WTC11 (cell line): ENCODE measurements at regions not wholly inside any gene's neighbourhood (a gene's known extent, or its start where the extent isn't known, plus 50 kb on each side); places are given as distances from the start of the nearest gene placed in this dataset.

Source experiments
- ATAC-seq: fragments of 200-7000 bp; cut with Tn5 transposase; 2 replicates; pipeline ENCODE4 v1.10.0; 2021; ENCODE audit warnings: mild to moderate bottlenecking, moderate library complexity
- CTCF ChIA-PET: fragments of 300-600 bp; sonication (Branson Sonifier 250); formaldehyde crosslinking; loops from one replicate; lab custom pipeline; 2021; ENCODE audit warnings: antibody characterized with exemption; lab: Charles Lee
- POLR2A ChIA-PET: fragments of 350-600 bp; sonication (Branson Sonifier 250); formaldehyde crosslinking; loops from one replicate; lab custom pipeline; 2021; ENCODE audit warnings: antibody characterized with exemption; lab: Charles Lee
- DNase-seq: peaks from one replicate; pipeline ENCODE4 v3.0.0; 2021; ENCODE audit warnings: low spot score
- H3K27ac Mint-ChIP-seq: 2 replicates; pipeline ENCODE4 v1.8.0; 2021; ENCODE audit warnings: mixed read lengths
- H3K27me3 Mint-ChIP-seq: 2 replicates; pipeline ENCODE4 v1.8.0; 2021; ENCODE audit warnings: low read depth, mild to moderate bottlenecking, moderate library complexity, mixed read lengths
- H3K36me3 Mint-ChIP-seq: 2 replicates; pipeline ENCODE4 v1.8.0; 2021; ENCODE audit warnings: mixed read lengths
- H3K4me1 Mint-ChIP-seq: 2 replicates; pipeline ENCODE4 v1.8.0; 2022; ENCODE audit warnings: mixed read lengths
- H3K4me3 Mint-ChIP-seq: 2 replicates; pipeline ENCODE4 v1.8.0; 2021; ENCODE audit warnings: mild to moderate bottlenecking, moderate library complexity, mixed read lengths
- H3K9me3 Mint-ChIP-seq: 2 replicates; pipeline ENCODE4 v1.8.0; 2021; ENCODE audit warnings: mixed read lengths
- E2F4 ChIP-seq: sonication (generic); formaldehyde crosslinking; IDR thresholded peaks from 2 replicates; pipeline ENCODE4 v1.8.1; 2022; ENCODE audit warnings: low read depth, mild to moderate bottlenecking, moderate library complexity, missing genetic modification reagents, borderline replicate concordance
- ESRRA ChIP-seq: sonication (generic); formaldehyde crosslinking; IDR thresholded peaks from 2 replicates; pipeline ENCODE4 v1.8.1; 2022; ENCODE audit warnings: mild to moderate bottlenecking, missing genetic modification reagents, borderline replicate concordance
- FOXJ3 ChIP-seq: sonication (generic); formaldehyde crosslinking; IDR thresholded peaks from 2 replicates; pipeline ENCODE4 v1.9.0; 2021; ENCODE audit warnings: missing genetic modification reagents, mild to moderate bottlenecking, borderline replicate concordance
- FOXK1 ChIP-seq: sonication (generic); formaldehyde crosslinking; IDR thresholded peaks from 2 replicates; pipeline ENCODE4 v1.8.0; 2022; ENCODE audit warnings: mild to moderate bottlenecking, moderate library complexity, missing genetic modification reagents
- FOXP1 ChIP-seq: sonication (generic); formaldehyde crosslinking; IDR thresholded peaks from 2 replicates; pipeline ENCODE4 v1.8.0; 2022; ENCODE audit warnings: missing genetic modification reagents, mild to moderate bottlenecking, moderate library complexity, borderline replicate concordance
- GABPB1 ChIP-seq: sonication (generic); formaldehyde crosslinking; IDR thresholded peaks from 2 replicates; pipeline ENCODE4 v1.8.1; 2023; ENCODE audit warnings: mild to moderate bottlenecking, missing genetic modification reagents
- KAT7 ChIP-seq: sonication (generic); formaldehyde crosslinking; IDR thresholded peaks from 2 replicates; pipeline ENCODE4 v1.8.1; 2023; ENCODE audit warnings: missing genetic modification reagents, mild to moderate bottlenecking, borderline replicate concordance
- MLX ChIP-seq: sonication (generic); formaldehyde crosslinking; IDR thresholded peaks from 2 replicates; pipeline ENCODE4 v1.8.1; 2023; ENCODE audit warnings: mild to moderate bottlenecking, missing genetic modification reagents, moderate library complexity
- NFATC4 ChIP-seq: fragments of 250-450 bp; sonication (Bioruptor Pico); IDR thresholded peaks from 2 replicates; pipeline ENCODE4 v1.9.0; 2021; ENCODE audit warnings: mild to moderate bottlenecking
- NFYB ChIP-seq: sonication (generic); formaldehyde crosslinking; conservative IDR thresholded peaks from 2 replicates; pipeline ENCODE4 v1.8.0; 2022; ENCODE audit warnings: low read depth, missing genetic modification reagents
- NR3C1 ChIP-seq: sonication (generic); formaldehyde crosslinking; conservative IDR thresholded peaks from 2 replicates; pipeline ENCODE4 v1.8.1; 2023; ENCODE audit warnings: low read depth, mild to moderate bottlenecking, missing genetic modification reagents
- PRDM15 ChIP-seq: sonication (generic); formaldehyde crosslinking; IDR thresholded peaks from 2 replicates; pipeline ENCODE4 v1.8.0; 2022; ENCODE audit warnings: missing genetic modification reagents
- RELA ChIP-seq: sonication (generic); formaldehyde crosslinking; IDR thresholded peaks from 2 replicates; pipeline ENCODE4 v1.8.1; 2022; ENCODE audit warnings: missing genetic modification reagents, mild to moderate bottlenecking, borderline replicate concordance
- RORB ChIP-seq: fragments of 250-450 bp; sonication (Bioruptor Pico); IDR thresholded peaks from 2 replicates; pipeline ENCODE4 v1.9.0; 2021; ENCODE audit warnings: mild to moderate bottlenecking
- SMAD4 ChIP-seq: sonication (generic); formaldehyde crosslinking; IDR thresholded peaks from 2 replicates; pipeline ENCODE4 v1.8.0; 2022; ENCODE audit warnings: mild to moderate bottlenecking, missing genetic modification reagents
- STAT6 ChIP-seq: sonication (generic); formaldehyde crosslinking; conservative IDR thresholded peaks from 2 replicates; pipeline ENCODE4 v1.8.1; 2023; ENCODE audit warnings: mild to moderate bottlenecking, low read depth, missing genetic modification reagents, moderate library complexity
- TCF7 ChIP-seq: sonication (generic); formaldehyde crosslinking; IDR thresholded peaks from 2 replicates; pipeline ENCODE4 v1.8.0; 2022; ENCODE audit warnings: mild to moderate bottlenecking, low read depth, missing genetic modification reagents, moderate library complexity
- ZBTB21 ChIP-seq: sonication (generic); formaldehyde crosslinking; IDR thresholded peaks from 2 replicates; pipeline ENCODE4 v1.8.1; 2023; ENCODE audit warnings: mild to moderate bottlenecking, missing genetic modification reagents, borderline replicate concordance
- ZMAT4 ChIP-seq: fragments of 250-450 bp; sonication (Bioruptor Pico); IDR thresholded peaks from 2 replicates; pipeline ENCODE4 v1.9.0; 2021; ENCODE audit warnings: mild to moderate bottlenecking
- ZNF121 ChIP-seq: sonication (generic); formaldehyde crosslinking; IDR thresholded peaks from 2 replicates; pipeline ENCODE4 v1.8.0; 2023; ENCODE audit warnings: missing genetic modification reagents
- ZNF232 ChIP-seq: sonication (generic); formaldehyde crosslinking; IDR thresholded peaks from 2 replicates; pipeline ENCODE4 v1.8.0; 2022; ENCODE audit warnings: mild to moderate bottlenecking, missing genetic modification reagents
- ZNF396 ChIP-seq: fragments of 250-450 bp; sonication (Bioruptor Pico); IDR thresholded peaks from 2 replicates; pipeline ENCODE4 v1.8.0; 2021; ENCODE audit warnings: mild to moderate bottlenecking, moderate library complexity, borderline replicate concordance
- ZNF423 ChIP-seq: fragments of 250-450 bp; sonication (Bioruptor Pico); IDR thresholded peaks from 2 replicates; pipeline ENCODE4 v2.1.2; 2022; ENCODE audit warnings: mild to moderate bottlenecking, moderate library complexity
- ZNF671 ChIP-seq: fragments of 250-450 bp; sonication (Bioruptor Pico); IDR thresholded peaks from 2 replicates; pipeline ENCODE4 v1.8.0; 2021; ENCODE audit warnings: mild to moderate bottlenecking
- TF ChIP-seq, protein P1 (sequence below): sonication (generic); formaldehyde crosslinking; IDR thresholded peaks from 2 replicates; pipeline ENCODE4 v1.8.1; 2023; ENCODE audit warnings: mild to moderate bottlenecking, missing genetic modification reagents
- TF ChIP-seq, protein P2 (sequence below): sonication (generic); formaldehyde crosslinking; IDR thresholded peaks from 2 replicates; pipeline ENCODE4 v1.8.1; 2022; ENCODE audit warnings: mild to moderate bottlenecking, missing genetic modification reagents, moderate library complexity, borderline replicate concordance

GRCh38 chr2:145798419-145798818 is 1278.5 kb upstream of the ZEB2 start:
- ATAC-seq (no peak), DNase-seq (no peak)
- TF ChIP-seq NR3C1 (CRISPR knock-in tag) (no peak), NFYB (no peak), GABPB1 (CRISPR knock-in tag) (no peak), STAT6 (CRISPR knock-in tag) (no peak), RORB (no peak), ZNF396 (CRISPR knock-in tag) (no peak), ZNF423 (CRISPR knock-in tag) (no peak), ZNF232 (CRISPR knock-in tag) (no peak), FOXK1 (CRISPR knock-in tag) (no peak), NFATC4 (no peak), ZNF671 (no peak), RELA (no peak), ESRRA (no peak), FOXJ3 (no peak), ZNF121 (CRISPR knock-in tag) (no peak), SMAD4 (CRISPR knock-in tag) (no peak)
- TF ChIP-seq, protein P1, sequence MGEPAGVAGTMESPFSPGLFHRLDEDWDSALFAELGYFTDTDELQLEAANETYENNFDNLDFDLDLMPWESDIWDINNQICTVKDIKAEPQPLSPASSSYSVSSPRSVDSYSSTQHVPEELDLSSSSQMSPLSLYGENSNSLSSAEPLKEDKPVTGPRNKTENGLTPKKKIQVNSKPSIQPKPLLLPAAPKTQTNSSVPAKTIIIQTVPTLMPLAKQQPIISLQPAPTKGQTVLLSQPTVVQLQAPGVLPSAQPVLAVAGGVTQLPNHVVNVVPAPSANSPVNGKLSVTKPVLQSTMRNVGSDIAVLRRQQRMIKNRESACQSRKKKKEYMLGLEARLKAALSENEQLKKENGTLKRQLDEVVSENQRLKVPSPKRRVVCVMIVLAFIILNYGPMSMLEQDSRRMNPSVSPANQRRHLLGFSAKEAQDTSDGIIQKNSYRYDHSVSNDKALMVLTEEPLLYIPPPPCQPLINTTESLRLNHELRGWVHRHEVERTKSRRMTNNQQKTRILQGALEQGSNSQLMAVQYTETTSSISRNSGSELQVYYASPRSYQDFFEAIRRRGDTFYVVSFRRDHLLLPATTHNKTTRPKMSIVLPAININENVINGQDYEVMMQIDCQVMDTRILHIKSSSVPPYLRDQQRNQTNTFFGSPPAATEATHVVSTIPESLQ (CRISPR knock-in tag) = no peak
- TF ChIP-seq, protein P2, sequence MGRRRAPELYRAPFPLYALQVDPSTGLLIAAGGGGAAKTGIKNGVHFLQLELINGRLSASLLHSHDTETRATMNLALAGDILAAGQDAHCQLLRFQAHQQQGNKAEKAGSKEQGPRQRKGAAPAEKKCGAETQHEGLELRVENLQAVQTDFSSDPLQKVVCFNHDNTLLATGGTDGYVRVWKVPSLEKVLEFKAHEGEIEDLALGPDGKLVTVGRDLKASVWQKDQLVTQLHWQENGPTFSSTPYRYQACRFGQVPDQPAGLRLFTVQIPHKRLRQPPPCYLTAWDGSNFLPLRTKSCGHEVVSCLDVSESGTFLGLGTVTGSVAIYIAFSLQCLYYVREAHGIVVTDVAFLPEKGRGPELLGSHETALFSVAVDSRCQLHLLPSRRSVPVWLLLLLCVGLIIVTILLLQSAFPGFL (CRISPR knock-in tag) = no peak
- H3K27ac Mint-ChIP-seq = no peak overlapping the region
- no peaks in the 10 kb centered on the region for H3K36me3 Mint-ChIP-seq
- ChIA-PET CTCF (no interaction called here), POLR2A (no interaction called here)
- H3K27me3 Mint-ChIP-seq = no peaks in the 10 kb centered on the region
- H3K4me3 Mint-ChIP-seq = no peak overlapping the region
- peaks cover 14% of the 10 kb centered on the region for H3K4me1 Mint-ChIP-seq
- no peaks in the 10 kb centered on the region for H3K9me3 Mint-ChIP-seq

GRCh38 chr2:145797692-145798091 is 1277.8 kb upstream of the ZEB2 start:
- ChIA-PET CTCF (no interaction called here), POLR2A (no interaction called here)
- Mint-ChIP-seq H3K27me3 (no peaks in the 10 kb centered on the region), H3K9me3 (no peaks in the 10 kb centered on the region), H3K4me1 (peaks cover 14% of the 10 kb centered on the region), H3K36me3 (no peaks in the 10 kb centered on the region), H3K4me3 (no peak overlapping the region), H3K27ac (no peak overlapping the region)
- no peak for ATAC-seq
- DNase-seq = no peak
- TF ChIP-seq KAT7 (CRISPR knock-in tag) = no peak
- TF ChIP-seq FOXP1 (CRISPR knock-in tag) = no peak
- TF ChIP-seq ZNF121 (CRISPR knock-in tag) = no peak
- no peak for TF ChIP-seq ZNF423 (CRISPR knock-in tag)
- TF ChIP-seq ZBTB21 (CRISPR knock-in tag) = no peak
- TF ChIP-seq E2F4 = no peak
- no peak for TF ChIP-seq SMAD4 (CRISPR knock-in tag)
- no peak for TF ChIP-seq MLX (CRISPR knock-in tag)
- TF ChIP-seq PRDM15 (CRISPR knock-in tag) = no peak
- no peak for TF ChIP-seq TCF7 (CRISPR knock-in tag)
- no peak for TF ChIP-seq ZMAT4 (CRISPR knock-in tag)
